NT2/D1 (cell line): ENCODE measurements at regions not wholly inside any gene's neighbourhood (a gene's known extent, or its start where the extent isn't known, plus 50 kb on each side); places are given as distances from the start of the nearest gene placed in this dataset.

Source experiments
- DNase-seq: peaks from one replicate; pipeline ENCODE4 v3.0.0-alpha.2; 2011; ENCODE audit warnings: low read depth, low spot score
- H3K27me3 ChIP-seq: 2 replicates; pipeline ENCODE4 v1.6.0; 2011; ENCODE audit warnings: mild to moderate bottlenecking; ENCODE audit not compliant: insufficient read length, insufficient read depth
- H3K36me3 ChIP-seq: 2 replicates; pipeline ENCODE4 v1.6.1; 2011; ENCODE audit warnings: mild to moderate bottlenecking, low read length, mixed read lengths; ENCODE audit not compliant: insufficient read depth, insufficient read length
- H3K4me1 ChIP-seq: 2 replicates; pipeline ENCODE4 v1.5.1; 2011; ENCODE audit not compliant: insufficient read depth, insufficient read length
- H3K4me3 ChIP-seq: 2 replicates; pipeline ENCODE4 v1.5.1; 2011; ENCODE audit warnings: low read depth; ENCODE audit not compliant: insufficient read length
- H3K9ac ChIP-seq: 2 replicates; pipeline ENCODE4 v1.6.0; 2011; ENCODE audit warnings: low read depth; ENCODE audit not compliant: insufficient read length
- H3K9me3 ChIP-seq: 2 replicates; pipeline ENCODE4 v1.5.1; 2011; ENCODE audit warnings: mild to moderate bottlenecking, low read length; ENCODE audit not compliant: insufficient read depth
- SUZ12 ChIP-seq: IDR thresholded peaks from 2 replicates; pipeline ENCODE4 v1.6.1; 2011; ENCODE audit not compliant: insufficient read length, insufficient read depth; ENCODE audit errors: extremely low read depth
- YY1 ChIP-seq: IDR thresholded peaks from 2 replicates; pipeline ENCODE4 v1.6.1; 2011; ENCODE audit not compliant: insufficient read length, insufficient read depth
- ZNF274 ChIP-seq: IDR thresholded peaks from 2 replicates; pipeline ENCODE4 v1.6.1; 2011; ENCODE audit warnings: mild to moderate bottlenecking, low read depth, low read length

- no peak for TF ChIP-seq SUZ12
- no peak for TF ChIP-seq YY1
- TF ChIP-seq ZNF274, result no peak
- Histone ChIP-seq H3K9ac (no peak overlapping the region), H3K36me3 (no peaks in the 10 kb centered on the region), H3K4me3 (no peak overlapping the region), H3K9me3 (no peaks in the 10 kb centered on the region), H3K27me3 (no peaks in the 10 kb centered on the region), H3K4me1 (no peaks in the 10 kb centered on the region)
- no peak for DNase-seq
Measured at GRCh38 chr6:82603871-82604270, 240.3 kb downstream of the TPBG start.

GRCh38 chr6:82607998-82608725, 244.5 kb downstream of the TPBG start:
- H3K27me3 ChIP-seq, result no peaks in the 10 kb centered on the region
- TF ChIP-seq YY1 (no peak), ZNF274 (no peak), SUZ12 (no peak)
- no peak overlapping the region for H3K4me3 ChIP-seq
- DNase-seq, result no peak
- no peak overlapping the region for H3K9ac ChIP-seq
- no peaks in the 10 kb centered on the region for H3K9me3 ChIP-seq
- H3K36me3 ChIP-seq, result no peaks in the 10 kb centered on the region
- H3K4me1 ChIP-seq, result no peaks in the 10 kb centered on the region

GRCh38 chr6:82608781-82609180, 245.2 kb downstream of the TPBG start:
- H3K27me3 ChIP-seq, result no peaks in the 10 kb centered on the region
- no peak overlapping the region for H3K9ac ChIP-seq
- H3K9me3 ChIP-seq, result no peaks in the 10 kb centered on the region
- TF ChIP-seq ZNF274 (no peak), SUZ12 (no peak), YY1 (no peak)
- no peak overlapping the region for H3K4me3 ChIP-seq
- H3K4me1 ChIP-seq, result no peaks in the 10 kb centered on the region
- no peaks in the 10 kb centered on the region for H3K36me3 ChIP-seq
- no peak for DNase-seq

GRCh38 chr6:82611751-82612150, 248.1 kb downstream of the TPBG start:
- no peak for DNase-seq
- H3K4me1 ChIP-seq, result no peaks in the 10 kb centered on the region
- no peak overlapping the region for H3K9ac ChIP-seq
- no peak for TF ChIP-seq SUZ12
- TF ChIP-seq ZNF274, result no peak
- no peak for TF ChIP-seq YY1
- no peaks in the 10 kb centered on the region for H3K36me3 ChIP-seq
- no peaks in the 10 kb centered on the region for H3K9me3 ChIP-seq
- no peaks in the 10 kb centered on the region for H3K27me3 ChIP-seq
- no peak overlapping the region for H3K4me3 ChIP-seq

- Histone ChIP-seq H3K27me3 (no peaks in the 10 kb centered on the region), H3K4me1 (no peaks in the 10 kb centered on the region), H3K9me3 (no peaks in the 10 kb centered on the region), H3K36me3 (no peaks in the 10 kb centered on the region), H3K4me3 (no peak overlapping the region), H3K9ac (no peak overlapping the region)
- no peak for TF ChIP-seq YY1
- no peak for TF ChIP-seq SUZ12
- TF ChIP-seq ZNF274, result no peak
- DNase-seq, result no peak
Measured at GRCh38 chr6:82612475-82613039, 248.9 kb downstream of the TPBG start.

GRCh38 chr6:82614518-82614917, 250.9 kb downstream of the TPBG start:
- no peaks in the 10 kb centered on the region for H3K27me3 ChIP-seq
- H3K9me3 ChIP-seq, result no peaks in the 10 kb centered on the region
- TF ChIP-seq ZNF274 (no peak), SUZ12 (no peak), YY1 (no peak)
- H3K36me3 ChIP-seq, result no peaks in the 10 kb centered on the region
- H3K4me1 ChIP-seq, result no peaks in the 10 kb centered on the region
- DNase-seq, result no peak
- H3K9ac ChIP-seq, result no peak overlapping the region
- no peak overlapping the region for H3K4me3 ChIP-seq

- Histone ChIP-seq H3K9me3 (no peaks in the 10 kb centered on the region), H3K9ac (no peak overlapping the region)
- TF ChIP-seq SUZ12 (no peak), YY1 (no peak), ZNF274 (no peak)
Measured at GRCh38 chr6:82616386-82617028, 252.9 kb downstream of the TPBG start.

More at GRCh38 chr6:82616386-82617028, 252.9 kb downstream of the TPBG start:
- Histone ChIP-seq H3K4me3 (no peak overlapping the region), H3K4me1 (no peaks in the 10 kb centered on the region), H3K27me3 (no peaks in the 10 kb centered on the region), H3K36me3 (no peaks in the 10 kb centered on the region)
- DNase-seq, result no peak
